ENCODE measurements at regions not wholly inside any gene's neighbourhood (a gene's known extent, or its start where the extent isn't known, plus 50 kb on each side); places are given as distances from the start of the nearest gene placed in this dataset.

DNA sequence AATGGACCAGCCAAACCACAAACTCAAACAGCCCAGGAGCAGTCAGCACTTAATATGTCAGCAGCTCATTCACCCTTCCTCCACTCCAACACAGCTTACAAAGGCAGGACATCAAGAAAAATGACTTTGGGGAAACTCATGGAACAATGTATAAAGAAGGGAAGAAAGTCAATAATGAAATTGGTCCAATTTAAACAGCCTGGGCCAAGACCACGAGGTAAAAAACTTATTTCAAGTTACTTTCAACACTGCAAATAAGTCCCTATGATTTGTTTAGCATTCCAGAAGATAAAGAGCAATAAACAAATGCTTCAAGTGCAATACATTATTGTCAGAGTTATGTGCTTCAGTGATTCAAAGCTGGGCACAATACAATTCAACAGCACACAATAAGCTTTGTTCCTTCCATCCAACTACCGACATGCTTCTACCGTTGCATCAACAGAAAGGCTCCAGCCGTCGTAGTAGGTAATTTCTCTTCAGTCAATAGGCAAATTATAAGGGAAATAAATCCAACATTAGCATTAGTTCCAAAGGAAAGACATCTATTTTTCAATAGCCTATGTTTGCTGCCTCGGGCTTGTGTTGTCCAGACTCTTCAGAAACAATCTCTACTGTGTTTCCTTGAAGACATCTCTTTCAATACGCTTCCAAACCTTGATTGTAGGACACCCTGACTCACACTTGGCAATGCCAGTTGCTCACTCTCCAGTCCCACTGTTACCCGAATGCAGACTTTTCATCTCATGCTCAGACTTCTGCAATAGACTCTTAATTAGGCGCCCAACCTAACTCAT lies 225.7 kb downstream of the NUAK1 start:
- ChIA-PET SMC1A (ENCODE audit: uncharacterized antibody, unreplicated experiment) (no interaction called here), POLR2A (no interaction called here), CTCF (no interaction called here), RAD21 (ENCODE audit: unreplicated experiment) (no interaction called here)
- Histone ChIP-seq H3K4me2 (ENCODE audit: control insufficient read depth, insufficient read depth) (no peak overlapping the region), H3K27me3 (replicated peaks in 1 of 2; ENCODE audit: control insufficient read depth in 2 of 2, insufficient read depth in 2 of 2, low read length in 1 of 2) (no peaks in the 10 kb centered on the region), H3K79me2 (ENCODE audit: control insufficient read depth, insufficient read depth, low read length) (no peaks in the 10 kb centered on the region), H3K27ac (ENCODE audit: control insufficient read depth, insufficient read depth) (no peak overlapping the region), H3K4me3 (no peak overlapping the region), H3K4me1 (ENCODE audit: control insufficient read depth, insufficient read depth, low read length) (no peaks in the 10 kb centered on the region), H3K36me3 (ENCODE audit: control insufficient read depth in 2 of 2, insufficient read depth in 2 of 2, low read length in 1 of 2) (no peaks in the 10 kb centered on the region), H4K20me1 (ENCODE audit: control insufficient read depth, insufficient read depth) (no peaks in the 10 kb centered on the region), H3K9ac (ENCODE audit: control insufficient read depth, insufficient read depth, low read length) (no peak overlapping the region), H2AFZ (ENCODE audit: control insufficient read depth, low read depth, low read length) (no peak overlapping the region), H3K9me3 (replicated peaks; ENCODE audit: control insufficient read depth, insufficient read depth, low read length) (no peaks in the 10 kb centered on the region)
- ATAC-seq (no peak), DNase-seq (ENCODE audit: low read depth, low spot score) (no peak), FAIRE-seq (no peak)
- 43% methylated on average over 9 of the region's 9 CpGs for WGBS (ENCODE audit: insufficient coverage, insufficient replicate concordance, low lambda C conversion rate, missing lambda C conversion rate)
- no TSS peak for BruUV-seq (replicated peaks)
- intact Hi-C loops (cut with micrococcal nuclease; ENCODE audit: unreplicated experiment) = no loop called here
- in situ Hi-C loops (cut with MboI) = no loop called here
- TF ChIP-seq ZNF207 (IDR thresholded peaks at IDR 0.05; ENCODE audit: borderline replicate concordance) = no peak
- TF ChIP-seq RCOR1 (conservative IDR thresholded peaks at IDR 0.05; ENCODE audit: low read depth, low read length) = no peak
- TF ChIP-seq, protein P1, sequence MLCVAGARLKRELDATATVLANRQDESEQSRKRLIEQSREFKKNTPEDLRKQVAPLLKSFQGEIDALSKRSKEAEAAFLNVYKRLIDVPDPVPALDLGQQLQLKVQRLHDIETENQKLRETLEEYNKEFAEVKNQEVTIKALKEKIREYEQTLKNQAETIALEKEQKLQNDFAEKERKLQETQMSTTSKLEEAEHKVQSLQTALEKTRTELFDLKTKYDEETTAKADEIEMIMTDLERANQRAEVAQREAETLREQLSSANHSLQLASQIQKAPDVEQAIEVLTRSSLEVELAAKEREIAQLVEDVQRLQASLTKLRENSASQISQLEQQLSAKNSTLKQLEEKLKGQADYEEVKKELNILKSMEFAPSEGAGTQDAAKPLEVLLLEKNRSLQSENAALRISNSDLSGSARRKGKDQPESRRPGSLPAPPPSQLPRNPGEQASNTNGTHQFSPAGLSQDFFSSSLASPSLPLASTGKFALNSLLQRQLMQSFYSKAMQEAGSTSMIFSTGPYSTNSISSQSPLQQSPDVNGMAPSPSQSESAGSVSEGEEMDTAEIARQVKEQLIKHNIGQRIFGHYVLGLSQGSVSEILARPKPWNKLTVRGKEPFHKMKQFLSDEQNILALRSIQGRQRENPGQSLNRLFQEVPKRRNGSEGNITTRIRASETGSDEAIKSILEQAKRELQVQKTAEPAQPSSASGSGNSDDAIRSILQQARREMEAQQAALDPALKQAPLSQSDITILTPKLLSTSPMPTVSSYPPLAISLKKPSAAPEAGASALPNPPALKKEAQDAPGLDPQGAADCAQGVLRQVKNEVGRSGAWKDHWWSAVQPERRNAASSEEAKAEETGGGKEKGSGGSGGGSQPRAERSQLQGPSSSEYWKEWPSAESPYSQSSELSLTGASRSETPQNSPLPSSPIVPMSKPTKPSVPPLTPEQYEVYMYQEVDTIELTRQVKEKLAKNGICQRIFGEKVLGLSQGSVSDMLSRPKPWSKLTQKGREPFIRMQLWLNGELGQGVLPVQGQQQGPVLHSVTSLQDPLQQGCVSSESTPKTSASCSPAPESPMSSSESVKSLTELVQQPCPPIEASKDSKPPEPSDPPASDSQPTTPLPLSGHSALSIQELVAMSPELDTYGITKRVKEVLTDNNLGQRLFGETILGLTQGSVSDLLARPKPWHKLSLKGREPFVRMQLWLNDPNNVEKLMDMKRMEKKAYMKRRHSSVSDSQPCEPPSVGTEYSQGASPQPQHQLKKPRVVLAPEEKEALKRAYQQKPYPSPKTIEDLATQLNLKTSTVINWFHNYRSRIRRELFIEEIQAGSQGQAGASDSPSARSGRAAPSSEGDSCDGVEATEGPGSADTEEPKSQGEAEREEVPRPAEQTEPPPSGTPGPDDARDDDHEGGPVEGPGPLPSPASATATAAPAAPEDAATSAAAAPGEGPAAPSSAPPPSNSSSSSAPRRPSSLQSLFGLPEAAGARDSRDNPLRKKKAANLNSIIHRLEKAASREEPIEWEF (IDR thresholded peaks at IDR 0.05; ENCODE audit: insufficient replicate concordance, low read depth, low read length) = no peak
- TF ChIP-seq ZNF217 (IDR thresholded peaks at IDR 0.05) = no peak
- TF ChIP-seq, protein P2, sequence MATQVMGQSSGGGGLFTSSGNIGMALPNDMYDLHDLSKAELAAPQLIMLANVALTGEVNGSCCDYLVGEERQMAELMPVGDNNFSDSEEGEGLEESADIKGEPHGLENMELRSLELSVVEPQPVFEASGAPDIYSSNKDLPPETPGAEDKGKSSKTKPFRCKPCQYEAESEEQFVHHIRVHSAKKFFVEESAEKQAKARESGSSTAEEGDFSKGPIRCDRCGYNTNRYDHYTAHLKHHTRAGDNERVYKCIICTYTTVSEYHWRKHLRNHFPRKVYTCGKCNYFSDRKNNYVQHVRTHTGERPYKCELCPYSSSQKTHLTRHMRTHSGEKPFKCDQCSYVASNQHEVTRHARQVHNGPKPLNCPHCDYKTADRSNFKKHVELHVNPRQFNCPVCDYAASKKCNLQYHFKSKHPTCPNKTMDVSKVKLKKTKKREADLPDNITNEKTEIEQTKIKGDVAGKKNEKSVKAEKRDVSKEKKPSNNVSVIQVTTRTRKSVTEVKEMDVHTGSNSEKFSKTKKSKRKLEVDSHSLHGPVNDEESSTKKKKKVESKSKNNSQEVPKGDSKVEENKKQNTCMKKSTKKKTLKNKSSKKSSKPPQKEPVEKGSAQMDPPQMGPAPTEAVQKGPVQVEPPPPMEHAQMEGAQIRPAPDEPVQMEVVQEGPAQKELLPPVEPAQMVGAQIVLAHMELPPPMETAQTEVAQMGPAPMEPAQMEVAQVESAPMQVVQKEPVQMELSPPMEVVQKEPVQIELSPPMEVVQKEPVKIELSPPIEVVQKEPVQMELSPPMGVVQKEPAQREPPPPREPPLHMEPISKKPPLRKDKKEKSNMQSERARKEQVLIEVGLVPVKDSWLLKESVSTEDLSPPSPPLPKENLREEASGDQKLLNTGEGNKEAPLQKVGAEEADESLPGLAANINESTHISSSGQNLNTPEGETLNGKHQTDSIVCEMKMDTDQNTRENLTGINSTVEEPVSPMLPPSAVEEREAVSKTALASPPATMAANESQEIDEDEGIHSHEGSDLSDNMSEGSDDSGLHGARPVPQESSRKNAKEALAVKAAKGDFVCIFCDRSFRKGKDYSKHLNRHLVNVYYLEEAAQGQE (IDR thresholded peaks at IDR 0.05; ENCODE audit: low read depth, low read length) = no peak
- TF ChIP-seq CHD1 (IDR thresholded peaks at IDR 0.05; ENCODE audit: low read depth, low read length) = no peak
